Fibroblast of mammary gland (primary cell): ENCODE measurements at regions not wholly inside any gene's neighbourhood (a gene's known extent, or its start where the extent isn't known, plus 50 kb on each side); places are given as distances from the start of the nearest gene placed in this dataset.

Experiments used
- DNase-seq: peaks from one replicate; pipeline ENCODE4 v3.0.0-alpha.2; 2010; ENCODE audit warnings: low read depth
- H3K4me3 ChIP-seq: 2 replicates; pipeline ENCODE4 v1.5.1; 2011; ENCODE audit warnings: low read depth, mild to moderate bottlenecking, low read length, moderate library complexity; ENCODE audit not compliant: control insufficient read depth
- TF ChIP-seq, protein P1 (sequence below): conservative IDR thresholded peaks from 2 replicates; pipeline ENCODE4 v1.5.1; 2011; ENCODE audit warnings: low read depth, low read length, inconsistent platforms; ENCODE audit not compliant: control insufficient read depth, insufficient read depth

DNA sequence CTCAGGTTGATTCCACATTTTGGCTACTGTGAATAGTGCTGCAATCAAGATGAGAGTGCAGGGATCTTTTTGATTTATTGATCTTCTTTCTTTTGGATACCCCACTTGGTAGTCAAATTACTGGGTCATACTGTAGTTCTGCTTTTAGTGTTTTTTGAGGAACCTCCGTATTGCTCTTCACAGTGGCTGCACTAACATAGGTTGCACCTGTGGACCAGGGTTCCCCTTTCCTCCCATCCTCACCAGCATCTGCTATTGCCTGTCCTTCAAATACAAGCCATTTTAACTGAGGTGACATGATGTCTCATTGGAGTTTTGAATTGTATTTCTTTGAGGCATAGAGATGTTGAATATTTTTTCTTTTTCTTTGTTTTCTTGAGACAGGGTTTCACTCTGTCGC lies 152.5 kb upstream of the TMEM132C start:
- H3K4me3 ChIP-seq, result no peak overlapping the region
- no peak for DNase-seq
- TF ChIP-seq, protein P1, sequence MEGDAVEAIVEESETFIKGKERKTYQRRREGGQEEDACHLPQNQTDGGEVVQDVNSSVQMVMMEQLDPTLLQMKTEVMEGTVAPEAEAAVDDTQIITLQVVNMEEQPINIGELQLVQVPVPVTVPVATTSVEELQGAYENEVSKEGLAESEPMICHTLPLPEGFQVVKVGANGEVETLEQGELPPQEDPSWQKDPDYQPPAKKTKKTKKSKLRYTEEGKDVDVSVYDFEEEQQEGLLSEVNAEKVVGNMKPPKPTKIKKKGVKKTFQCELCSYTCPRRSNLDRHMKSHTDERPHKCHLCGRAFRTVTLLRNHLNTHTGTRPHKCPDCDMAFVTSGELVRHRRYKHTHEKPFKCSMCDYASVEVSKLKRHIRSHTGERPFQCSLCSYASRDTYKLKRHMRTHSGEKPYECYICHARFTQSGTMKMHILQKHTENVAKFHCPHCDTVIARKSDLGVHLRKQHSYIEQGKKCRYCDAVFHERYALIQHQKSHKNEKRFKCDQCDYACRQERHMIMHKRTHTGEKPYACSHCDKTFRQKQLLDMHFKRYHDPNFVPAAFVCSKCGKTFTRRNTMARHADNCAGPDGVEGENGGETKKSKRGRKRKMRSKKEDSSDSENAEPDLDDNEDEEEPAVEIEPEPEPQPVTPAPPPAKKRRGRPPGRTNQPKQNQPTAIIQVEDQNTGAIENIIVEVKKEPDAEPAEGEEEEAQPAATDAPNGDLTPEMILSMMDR, result no peak

DNA sequence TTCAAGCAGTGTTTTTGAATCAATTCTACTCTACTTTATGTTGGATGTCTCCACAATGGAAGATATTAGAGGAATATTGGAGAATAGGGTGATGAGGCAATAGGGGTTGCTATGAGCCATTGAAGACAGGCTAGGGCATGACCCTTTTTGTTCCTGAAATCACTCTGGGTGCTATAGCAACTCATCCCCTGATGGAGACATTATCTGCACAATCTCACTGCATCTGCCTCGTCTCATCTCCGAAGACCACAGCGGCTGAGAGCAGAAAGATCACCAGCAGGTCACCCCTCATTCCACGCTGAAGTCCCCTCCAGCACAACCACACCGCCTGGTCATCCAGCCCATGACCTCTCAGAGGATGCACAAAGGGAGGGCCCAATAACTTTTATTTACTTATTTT lies 150.4 kb upstream of the TMEM132C start:
- TF ChIP-seq, protein P1, result no peak
- DNase-seq, result no peak
- no peak overlapping the region for H3K4me3 ChIP-seq

DNA sequence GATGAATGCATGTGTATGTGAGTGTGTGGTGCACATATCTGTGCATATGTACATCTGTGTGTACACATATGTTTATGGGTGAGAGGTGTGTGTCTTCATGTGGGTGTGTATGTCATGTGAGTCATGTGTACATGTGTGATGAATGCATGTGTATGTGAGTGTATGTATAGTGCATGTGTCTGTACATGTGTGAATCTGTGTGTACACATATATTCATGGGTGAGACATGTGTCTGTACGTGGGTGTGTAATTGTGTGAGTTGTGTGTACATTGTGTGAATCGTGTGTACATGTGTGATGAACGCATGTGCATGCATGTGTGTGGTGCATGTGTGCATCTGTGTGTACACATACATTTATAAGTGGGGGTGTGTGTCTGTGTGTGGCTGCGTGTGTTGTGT lies 146.9 kb upstream of the TMEM132C start:
- no peak for DNase-seq
- H3K4me3 ChIP-seq, result no peak overlapping the region
- TF ChIP-seq, protein P1, result no peak

DNA sequence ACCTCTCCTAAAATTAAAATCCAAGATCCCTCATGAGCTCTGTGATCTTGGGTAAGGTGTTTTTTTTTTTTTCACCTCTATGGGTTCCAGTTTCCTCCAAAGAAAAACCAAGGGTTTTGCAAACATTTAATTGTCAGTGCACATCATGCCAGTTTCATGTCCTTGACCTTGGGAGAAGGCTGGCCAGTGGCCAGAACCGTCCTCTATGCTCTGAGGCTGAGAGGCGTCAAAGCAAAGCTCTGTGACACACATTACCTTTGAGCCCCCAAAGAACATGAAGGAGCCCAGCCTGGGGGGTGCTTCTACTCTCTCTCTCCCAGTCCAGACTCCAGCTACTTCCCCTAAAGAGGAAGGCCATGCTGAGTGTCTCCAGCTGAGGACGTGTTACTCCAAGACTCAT lies 145.5 kb upstream of the TMEM132C start:
- H3K4me3 ChIP-seq, result no peak overlapping the region
- TF ChIP-seq, protein P1, result no peak
- DNase-seq, result no peak

DNA sequence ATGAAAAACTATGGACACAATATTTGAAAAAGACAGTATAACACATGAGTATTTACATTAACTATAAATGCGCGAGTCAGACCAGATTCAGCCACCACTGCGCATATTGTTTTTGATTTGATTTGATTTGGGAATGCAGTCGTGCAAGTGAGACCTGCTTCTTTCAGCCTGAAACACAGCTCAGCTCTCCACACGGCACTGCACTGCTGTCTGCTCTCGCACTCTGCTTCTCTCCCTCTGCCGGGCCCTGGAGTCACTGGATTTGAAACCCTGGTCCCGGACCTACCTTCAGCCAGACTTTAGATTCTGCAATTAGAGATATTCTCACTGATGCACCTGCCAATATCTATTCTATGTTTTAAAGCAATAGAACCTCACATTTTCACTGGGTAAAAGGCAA lies 143.9 kb upstream of the TMEM132C start:
- no peak overlapping the region for H3K4me3 ChIP-seq
- TF ChIP-seq, protein P1, result no peak
- DNase-seq, result no peak

DNA sequence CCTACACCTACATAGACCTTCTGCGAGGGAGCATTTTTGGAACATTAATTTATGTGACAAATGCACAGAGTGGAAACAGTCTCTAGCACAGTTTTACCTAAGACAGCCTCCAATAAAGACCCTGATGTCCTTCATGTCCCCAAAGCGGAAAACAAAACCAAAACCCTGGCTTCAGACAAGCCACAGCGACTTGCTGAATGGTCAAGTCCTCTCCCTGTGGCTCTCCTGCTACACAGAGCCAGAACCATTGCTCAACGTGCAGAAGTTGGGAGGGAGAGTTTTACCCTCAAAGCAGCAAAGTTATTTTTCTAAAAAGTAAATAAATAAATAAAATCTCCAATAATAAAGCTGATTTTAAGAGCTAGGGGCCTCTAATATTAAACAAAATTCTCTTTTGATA lies 135.0 kb upstream of the TMEM132C start:
- no peak overlapping the region for H3K4me3 ChIP-seq
- DNase-seq, result no peak
- TF ChIP-seq, protein P1, result no peak
